ENCODE measurements at regions not wholly inside any gene's neighbourhood (a gene's known extent, or its start where the extent isn't known, plus 50 kb on each side); places are given as distances from the start of the nearest gene placed in this dataset.
"Not testable (repeated sequence)": the region's sequence is repeated elsewhere in the genome, so short reads cannot be mapped to it uniquely, and the experiment has no call there.

DNA sequence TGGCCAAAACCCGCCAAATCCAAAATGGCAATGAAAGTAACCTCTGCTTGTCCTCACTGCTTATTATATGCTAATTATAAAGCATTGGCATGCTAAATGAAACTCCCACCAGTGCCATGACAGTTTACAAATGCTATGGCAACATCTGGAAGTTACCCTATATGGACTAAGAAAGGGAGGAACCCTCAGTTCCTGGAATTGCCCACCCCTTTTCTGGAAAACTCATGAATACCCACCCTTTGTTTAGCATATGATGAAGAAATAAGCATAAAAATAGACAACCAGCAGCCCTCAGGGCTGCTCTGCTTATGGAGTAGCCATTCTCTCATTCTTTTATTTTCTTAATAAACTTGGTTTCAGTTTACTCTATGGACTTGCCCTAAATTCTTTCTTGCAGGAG, 269.8 kb downstream of the OLFM4 start:
- WGBS, result 92% methylated on average over 1 of the region's 1 CpG
- Histone ChIP-seq H3K4me1 (ENCODE audit: insufficient read depth) (no peaks in the 10 kb centered on the region), H3K4me3 (ENCODE audit: low read depth, low read length) (no peak overlapping the region), H3K27ac (ENCODE audit: low read depth) (no peak overlapping the region), H3K36me3 (ENCODE audit: insufficient read depth) (no peaks in the 10 kb centered on the region)
- no peak for DNase-seq (ENCODE audit: extremely low spot score)

DNA sequence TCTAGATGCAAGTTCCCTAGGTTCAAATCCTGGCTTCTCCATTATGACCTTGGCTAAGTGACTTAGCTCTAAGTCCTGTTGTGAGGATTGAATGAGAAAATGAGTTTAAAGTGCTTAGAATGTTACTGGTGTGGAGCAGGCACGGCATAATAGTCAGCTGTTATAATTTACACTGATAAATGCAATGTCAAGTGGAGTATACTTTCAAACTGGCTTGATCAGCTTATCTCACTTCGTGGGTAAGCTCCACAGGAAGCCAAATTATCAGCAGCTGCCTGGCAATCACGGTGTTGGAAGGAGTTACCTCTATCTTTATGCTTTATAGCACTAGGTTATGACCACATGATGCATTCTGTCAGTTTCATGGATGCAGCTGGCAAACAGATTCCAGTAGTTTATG, 272.8 kb downstream of the OLFM4 start:
- Histone ChIP-seq H3K4me1 (ENCODE audit: insufficient read depth) (no peaks in the 10 kb centered on the region), H3K36me3 (ENCODE audit: insufficient read depth) (no peaks in the 10 kb centered on the region), H3K4me3 (ENCODE audit: low read depth, low read length) (no peak overlapping the region), H3K27ac (ENCODE audit: low read depth) (no peak overlapping the region)
- no peak for DNase-seq (ENCODE audit: extremely low spot score)
- 13% methylated on average over 3 of the region's 3 CpGs for WGBS

DNA sequence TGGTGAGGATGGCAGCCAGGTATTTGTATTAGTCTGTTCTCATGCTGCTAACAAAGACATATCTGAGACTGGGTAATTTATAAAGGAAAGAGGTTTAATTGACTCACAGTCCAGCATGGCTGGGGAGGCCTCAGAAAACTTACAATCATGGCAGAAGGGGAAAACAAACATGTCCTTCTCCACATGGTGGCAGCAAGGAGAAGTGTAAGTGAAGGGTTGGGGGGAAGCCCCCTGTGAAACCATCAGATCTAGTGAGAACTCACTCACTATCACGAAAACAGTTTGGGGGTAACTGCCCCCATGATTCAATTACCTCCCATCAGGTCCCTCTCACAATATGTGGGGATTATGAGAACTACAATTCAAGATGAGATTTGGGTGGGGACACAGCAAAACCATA, 276.8 kb downstream of the OLFM4 start:
- not testable (repeated sequence) for H3K4me1 ChIP-seq (ENCODE audit: insufficient read depth); H3K36me3 ChIP-seq (ENCODE audit: insufficient read depth); H3K4me3 ChIP-seq (ENCODE audit: low read depth, low read length); H3K27ac ChIP-seq (ENCODE audit: low read depth); DNase-seq (ENCODE audit: extremely low spot score)
- 90% methylated on average over 1 of the region's 1 CpG for WGBS

DNA sequence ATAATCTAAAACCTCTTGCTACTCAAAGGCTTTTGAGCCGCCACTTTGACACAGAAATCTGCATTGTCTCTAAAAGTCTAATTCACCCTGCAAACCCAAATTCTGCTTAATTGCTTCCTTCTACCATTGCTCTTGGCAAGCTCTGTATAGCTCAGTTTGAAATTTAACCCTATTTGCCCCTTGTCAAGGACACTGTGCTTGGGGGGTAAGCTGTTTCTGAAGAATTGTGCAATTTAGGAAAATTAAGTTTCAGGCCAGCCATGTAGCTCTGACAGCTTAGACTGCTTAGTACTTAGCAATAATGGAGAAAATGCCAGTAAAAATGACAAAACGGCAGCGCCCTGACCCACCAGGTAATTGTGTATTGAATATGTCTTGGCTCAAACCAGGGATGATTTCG, 282.2 kb downstream of the OLFM4 start:
- WGBS, result 66% methylated on average over 4 of the region's 4 CpGs
- no peak overlapping the region for H3K27ac ChIP-seq (ENCODE audit: low read depth)
- no peaks in the 10 kb centered on the region for H3K4me1 ChIP-seq (ENCODE audit: insufficient read depth)
- no peak for DNase-seq (ENCODE audit: extremely low spot score)
- H3K36me3 ChIP-seq (ENCODE audit: insufficient read depth), result no peaks in the 10 kb centered on the region
- H3K4me3 ChIP-seq (ENCODE audit: low read depth, low read length), result no peak overlapping the region

DNA sequence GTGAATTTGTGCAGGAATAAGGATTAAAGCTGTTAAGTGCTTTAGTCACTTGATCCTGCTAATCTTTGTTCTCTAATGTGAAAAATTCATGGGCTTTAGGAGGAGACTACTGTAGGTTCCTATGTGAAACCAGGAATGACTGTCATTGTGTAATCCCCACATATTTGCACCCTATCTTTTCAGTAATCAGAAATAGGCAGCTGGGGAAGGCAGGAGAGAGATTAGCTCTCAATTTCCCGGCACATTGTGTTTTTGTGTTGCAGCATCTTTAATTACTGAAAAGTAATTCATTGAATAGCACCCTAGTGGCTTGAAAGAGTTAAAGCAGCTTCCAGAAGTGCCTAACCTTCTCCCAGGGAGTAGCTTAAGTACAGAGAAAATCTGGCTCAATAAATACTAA, 282.9 kb downstream of the OLFM4 start:
- H3K4me3 ChIP-seq (ENCODE audit: low read depth, low read length), result no peak overlapping the region
- no peak overlapping the region for H3K27ac ChIP-seq (ENCODE audit: low read depth)
- no peaks in the 10 kb centered on the region for H3K4me1 ChIP-seq (ENCODE audit: insufficient read depth)
- WGBS, result 25% methylated on average over 1 of the region's 1 CpG
- no peaks in the 10 kb centered on the region for H3K36me3 ChIP-seq (ENCODE audit: insufficient read depth)
- DNase-seq (ENCODE audit: extremely low spot score), result no peak

DNA sequence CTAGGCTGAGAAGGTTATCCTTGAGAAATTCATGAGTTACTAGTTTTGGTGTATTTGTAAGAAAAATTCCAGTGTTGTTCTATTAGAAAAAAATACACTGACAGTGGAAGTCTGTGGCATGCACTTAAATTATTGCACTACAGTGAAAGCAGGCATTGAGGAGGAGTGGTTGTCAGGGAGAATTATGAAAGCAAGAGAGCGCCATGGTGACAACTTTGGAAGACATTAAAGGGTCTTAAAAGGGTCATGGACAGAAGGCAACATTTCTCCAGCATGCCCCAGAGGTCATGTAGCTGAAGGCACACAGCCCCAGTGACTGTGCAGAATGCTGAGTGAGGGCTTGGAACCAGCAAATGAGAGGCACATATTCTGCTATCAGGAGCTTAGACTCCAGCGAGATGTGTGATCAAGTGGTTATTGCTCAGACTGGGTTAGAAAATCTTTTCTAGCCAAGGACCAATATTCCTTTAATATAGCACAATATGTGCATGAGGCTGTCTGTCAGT, 292.7 kb downstream of the OLFM4 start:
- 77% methylated on average over 2 of the region's 2 CpGs for WGBS
- H3K36me3 ChIP-seq (ENCODE audit: insufficient read depth), result no peaks in the 10 kb centered on the region
- H3K4me3 ChIP-seq (ENCODE audit: low read depth, low read length), result no peak overlapping the region
- no peak overlapping the region for H3K27ac ChIP-seq (ENCODE audit: low read depth)
- no peak for DNase-seq (ENCODE audit: extremely low spot score)
- H3K4me1 ChIP-seq (ENCODE audit: insufficient read depth), result no peaks in the 10 kb centered on the region

DNA sequence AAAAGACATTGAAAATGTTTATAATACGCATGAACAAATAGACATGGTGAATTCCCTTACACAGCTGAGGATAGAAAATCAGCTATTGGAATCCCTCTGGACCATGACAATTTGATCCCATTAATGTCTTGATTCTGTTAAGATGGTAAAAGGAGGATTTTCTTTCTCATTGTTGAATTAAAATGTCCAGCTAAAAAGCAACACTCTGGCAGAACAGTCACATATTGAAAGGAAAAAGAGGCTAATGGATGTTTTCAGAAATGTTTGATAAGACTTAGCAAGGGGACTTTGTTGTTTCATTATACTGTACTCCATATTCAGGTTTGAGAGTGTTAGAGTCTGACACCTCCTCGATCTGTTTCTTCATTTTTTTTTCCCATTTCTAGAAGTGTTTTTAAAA, 296.0 kb downstream of the OLFM4 start:
- no peak for DNase-seq (ENCODE audit: extremely low spot score)
- 65% methylated on average over 2 of the region's 2 CpGs for WGBS
- no peaks in the 10 kb centered on the region for H3K4me1 ChIP-seq (ENCODE audit: insufficient read depth)
- no peak overlapping the region for H3K4me3 ChIP-seq (ENCODE audit: low read depth, low read length)
- no peaks in the 10 kb centered on the region for H3K36me3 ChIP-seq (ENCODE audit: insufficient read depth)
- no peak overlapping the region for H3K27ac ChIP-seq (ENCODE audit: low read depth)

DNA sequence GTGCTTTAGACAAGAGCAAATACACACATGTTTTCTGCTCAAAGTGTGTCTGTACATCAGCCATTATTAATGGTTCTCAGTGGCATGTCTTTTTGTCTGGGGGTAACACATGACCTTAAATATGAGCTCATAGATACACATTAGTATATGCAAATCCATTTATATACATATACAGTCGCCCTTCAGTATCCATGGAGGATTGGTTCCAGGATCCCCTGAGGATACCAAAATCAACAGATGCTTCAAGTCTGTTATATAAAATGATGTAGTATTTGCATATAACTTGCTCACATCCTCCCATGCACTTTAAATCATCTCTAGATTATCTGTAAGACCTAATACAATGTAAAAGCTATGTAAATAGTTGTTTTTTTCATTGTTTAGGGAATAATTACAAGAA, 298.1 kb downstream of the OLFM4 start:
- no peak overlapping the region for H3K4me3 ChIP-seq (ENCODE audit: low read depth, low read length)
- H3K27ac ChIP-seq (ENCODE audit: low read depth), result no peak overlapping the region
- 44% methylated on average over 1 of the region's 1 CpG for WGBS
- no peaks in the 10 kb centered on the region for H3K36me3 ChIP-seq (ENCODE audit: insufficient read depth)
- DNase-seq (ENCODE audit: extremely low spot score), result no peak
- H3K4me1 ChIP-seq (ENCODE audit: insufficient read depth), result no peaks in the 10 kb centered on the region

DNA sequence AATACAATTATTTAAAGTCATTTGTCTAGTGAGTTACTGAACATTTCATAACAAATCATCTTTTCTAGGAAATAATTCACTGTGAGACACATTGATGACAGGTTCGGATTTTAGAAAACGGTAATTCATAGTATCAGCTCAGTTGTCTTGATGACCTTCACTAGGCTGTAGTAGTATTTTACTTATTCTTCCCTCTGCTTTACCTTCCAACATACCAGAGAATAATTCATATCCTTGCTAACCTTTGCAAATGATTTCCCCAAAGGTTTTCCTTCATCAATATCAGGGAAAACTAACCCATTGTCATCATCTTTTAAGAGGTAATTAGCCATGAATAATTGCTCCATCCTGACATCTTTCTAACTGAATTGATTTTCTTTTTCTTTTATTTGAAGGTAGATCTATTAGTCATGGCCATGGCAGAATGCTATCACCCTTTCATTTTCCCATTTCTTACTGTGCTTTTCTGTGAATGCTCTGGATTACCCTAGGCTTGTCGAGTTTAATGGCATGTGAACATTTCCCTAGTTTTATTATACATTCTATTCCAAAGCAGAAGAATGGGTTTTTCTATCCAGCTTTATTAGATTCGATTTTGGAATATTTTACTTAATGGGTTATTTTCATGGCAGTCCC, 299.2 kb downstream of the OLFM4 start:
- Histone ChIP-seq H3K36me3 (ENCODE audit: insufficient read depth) (no peaks in the 10 kb centered on the region), H3K4me1 (ENCODE audit: insufficient read depth) (no peaks in the 10 kb centered on the region), H3K4me3 (ENCODE audit: low read depth, low read length) (no peak overlapping the region), H3K27ac (ENCODE audit: low read depth) (no peak overlapping the region)
- DNase-seq (ENCODE audit: extremely low spot score), result no peak
- 77% methylated on average over 4 of the region's 4 CpGs for WGBS

DNA sequence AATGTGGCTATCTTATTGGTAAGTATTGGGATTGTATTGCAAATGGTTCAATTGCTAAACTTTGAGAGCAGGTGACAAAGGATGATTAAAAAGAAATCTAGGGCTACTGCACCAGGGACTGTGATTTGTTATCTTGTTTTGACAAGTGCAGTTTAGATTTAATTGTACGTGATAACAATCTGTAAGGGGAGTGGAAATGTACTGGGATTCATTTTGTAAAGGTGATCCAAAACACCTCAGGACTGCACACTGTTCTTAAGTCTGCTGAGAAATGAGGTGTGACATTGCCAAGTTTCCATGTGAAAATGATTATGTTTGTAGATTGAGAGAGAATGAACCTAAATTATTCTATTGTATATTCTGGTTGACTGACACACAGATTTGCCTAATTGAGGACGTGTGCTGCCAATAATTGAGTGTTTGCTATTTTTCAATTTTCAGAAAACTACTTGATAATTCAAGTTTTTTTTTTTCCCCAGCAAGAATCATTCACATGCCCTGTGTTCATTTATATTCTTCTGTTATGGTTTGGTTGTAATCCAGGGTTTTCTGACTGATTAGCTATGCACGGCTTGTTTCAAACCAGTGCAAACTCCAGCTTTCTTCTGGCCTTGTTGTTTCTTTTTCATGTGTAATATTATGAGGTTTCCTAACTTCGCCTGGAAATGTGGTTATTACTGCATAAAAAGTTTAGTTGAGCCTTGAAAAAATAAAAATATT, 308.0 kb downstream of the OLFM4 start:
- 57% methylated on average over 4 of the region's 4 CpGs for WGBS

DNA sequence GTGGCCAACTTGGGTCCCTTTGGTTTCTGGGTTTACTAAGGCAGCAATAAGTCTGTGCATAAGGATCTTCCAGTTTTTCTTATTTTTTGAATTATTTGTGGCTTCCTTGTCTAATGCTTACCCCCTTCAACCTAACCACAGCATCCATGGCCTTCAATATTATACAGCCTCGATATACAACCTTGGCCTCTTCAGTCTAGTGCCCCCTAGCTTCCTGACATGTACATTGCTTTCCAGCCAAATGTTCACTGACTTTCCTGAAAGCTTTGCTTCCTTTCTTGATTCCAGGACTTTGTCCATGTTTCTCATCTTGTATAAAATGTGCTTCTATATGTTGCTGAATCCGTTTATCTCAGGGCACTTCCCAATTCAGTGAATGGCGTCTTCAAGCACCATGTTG, 310.1 kb downstream of the OLFM4 start:
- WGBS, result 87% methylated on average over 3 of the region's 3 CpGs
- Histone ChIP-seq H3K27ac (ENCODE audit: low read depth) (no peak overlapping the region), H3K36me3 (ENCODE audit: insufficient read depth) (no peaks in the 10 kb centered on the region), H3K4me1 (ENCODE audit: insufficient read depth) (no peaks in the 10 kb centered on the region), H3K4me3 (ENCODE audit: low read depth, low read length) (no peak overlapping the region)
- no peak for DNase-seq (ENCODE audit: extremely low spot score)

More for the DNA sequence above, 308.0 kb downstream of the OLFM4 start:
- Histone ChIP-seq H3K4me3 (ENCODE audit: low read depth, low read length) (no peak overlapping the region), H3K36me3 (ENCODE audit: insufficient read depth) (no peaks in the 10 kb centered on the region), H3K27ac (ENCODE audit: low read depth) (no peak overlapping the region), H3K4me1 (ENCODE audit: insufficient read depth) (no peaks in the 10 kb centered on the region)
- no peak for DNase-seq (ENCODE audit: extremely low spot score)

DNA sequence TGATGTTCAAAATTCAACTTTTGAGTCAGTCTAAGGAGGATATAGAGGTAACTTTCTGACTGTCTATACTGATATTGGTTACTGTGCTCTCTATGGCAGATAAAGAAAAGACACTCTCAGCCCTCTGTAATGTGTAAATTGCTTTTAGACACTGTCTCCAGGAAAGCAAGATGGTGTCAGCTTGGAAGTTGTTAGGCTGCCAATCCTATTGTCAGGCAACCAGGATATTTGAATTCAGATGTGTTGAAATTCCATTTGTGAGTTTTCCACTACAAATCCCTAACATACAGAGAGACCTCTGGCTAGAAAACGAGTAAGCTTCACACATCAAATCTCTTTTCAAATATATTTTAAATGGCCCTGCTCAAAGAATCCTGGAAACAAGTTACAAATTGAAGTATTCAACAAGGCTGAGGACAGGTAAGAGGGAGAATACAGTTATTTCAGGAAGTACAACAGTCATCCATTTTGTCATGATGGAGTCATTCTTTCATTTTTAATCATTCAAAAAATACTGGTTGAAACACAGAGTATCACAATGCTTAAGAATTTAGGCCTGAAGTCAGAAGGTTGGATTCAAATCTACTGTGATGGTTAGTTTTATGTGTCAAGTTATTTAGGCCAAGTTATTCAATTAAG, 312.0 kb downstream of the OLFM4 start:
- WGBS, result 83% methylated on average over 1 of the region's 1 CpG

DNA sequence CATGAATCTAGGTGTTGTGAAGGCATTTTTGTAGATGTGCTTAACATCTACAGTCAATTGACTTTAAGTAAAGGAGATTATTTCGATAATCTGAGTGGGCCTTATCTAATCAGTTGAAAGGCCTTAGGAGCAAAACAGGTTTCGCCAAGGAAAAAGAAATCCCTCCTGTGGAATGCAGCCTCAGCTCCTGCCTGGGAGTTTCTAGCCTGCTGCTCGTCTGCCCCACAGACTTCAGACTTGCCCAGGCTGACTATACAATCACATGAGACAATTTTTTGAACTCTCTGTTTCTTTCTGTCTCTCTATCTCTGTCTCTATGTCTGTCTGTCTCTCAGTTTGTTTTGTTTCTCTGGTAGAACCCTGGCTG, 312.5 kb downstream of the OLFM4 start:
- no peaks in the 10 kb centered on the region for H3K36me3 ChIP-seq (ENCODE audit: insufficient read depth)
- no peak overlapping the region for H3K27ac ChIP-seq (ENCODE audit: low read depth)
- DNase-seq (ENCODE audit: extremely low spot score), result no peak
- 57% methylated on average over 3 of the region's 3 CpGs for WGBS
- H3K4me1 ChIP-seq (ENCODE audit: insufficient read depth), result no peaks in the 10 kb centered on the region
- H3K4me3 ChIP-seq (ENCODE audit: low read depth, low read length), result no peak overlapping the region

More for the DNA sequence above, 312.0 kb downstream of the OLFM4 start:
- Histone ChIP-seq H3K27ac (ENCODE audit: low read depth) (no peak overlapping the region), H3K4me3 (ENCODE audit: low read depth, low read length) (no peak overlapping the region), H3K4me1 (ENCODE audit: insufficient read depth) (no peaks in the 10 kb centered on the region), H3K36me3 (ENCODE audit: insufficient read depth) (no peaks in the 10 kb centered on the region)
- no peak for DNase-seq (ENCODE audit: extremely low spot score)
